ENCODE measurements at regions not wholly inside any gene's neighbourhood (a gene's known extent, or its start where the extent isn't known, plus 50 kb on each side); places are given as distances from the start of the nearest gene placed in this dataset.

DNA sequence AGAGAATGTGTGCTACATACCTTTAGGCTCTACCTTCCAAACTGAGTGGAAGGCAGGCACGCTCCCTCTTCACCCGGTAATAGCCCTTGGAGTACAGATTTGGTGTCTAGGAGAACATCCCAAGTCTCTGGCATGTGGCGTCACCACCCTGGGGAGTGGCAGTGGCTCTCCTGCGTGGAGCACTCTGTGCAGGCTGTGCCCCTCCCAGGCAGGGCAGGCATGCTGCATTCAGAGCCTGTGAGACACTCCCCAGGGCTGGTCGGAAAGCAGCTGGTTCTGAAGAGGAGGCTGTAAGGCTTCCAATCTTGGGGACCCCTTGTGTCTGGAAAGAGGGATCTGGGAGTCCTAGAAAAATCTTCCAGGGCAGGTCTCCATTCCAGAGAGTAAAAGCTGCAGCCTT lies 193.3 kb downstream of the ANKRD30B start:
- TF ChIP-seq POLR2A (IDR thresholded peaks at IDR 0.05; ENCODE audit: low read depth, low read length) (no peak), MAZ (IDR thresholded peaks at IDR 0.05; ENCODE audit: borderline replicate concordance, low read depth, low read length) (no peak), RCOR1 (IDR thresholded peaks at IDR 0.05; ENCODE audit: insufficient replicate concordance, low read length) (no peak), CEBPB (IDR thresholded peaks at IDR 0.05; ENCODE audit: low read depth, low read length) (no peak), ELK1 (IDR thresholded peaks at IDR 0.05; ENCODE audit: borderline replicate concordance, low read depth, low read length) (no peak), NFE2L2 (IDR thresholded peaks at IDR 0.05; ENCODE audit: low read depth, low read length) (no peak), SMC3 (IDR thresholded peaks at IDR 0.05; ENCODE audit: low read depth, low read length) (no peak), RFX5 (IDR thresholded peaks at IDR 0.05; ENCODE audit: low read depth, low read length) (no peak), CHD1 (IDR thresholded peaks at IDR 0.05; ENCODE audit: low read depth, low read length) (no peak), BHLHE40 (IDR thresholded peaks at IDR 0.05; ENCODE audit: low read depth, low read length) (no peak), MAFK (IDR thresholded peaks at IDR 0.05; ENCODE audit: low read depth, low read length) (no peak)
- TF ChIP-seq, protein P1, sequence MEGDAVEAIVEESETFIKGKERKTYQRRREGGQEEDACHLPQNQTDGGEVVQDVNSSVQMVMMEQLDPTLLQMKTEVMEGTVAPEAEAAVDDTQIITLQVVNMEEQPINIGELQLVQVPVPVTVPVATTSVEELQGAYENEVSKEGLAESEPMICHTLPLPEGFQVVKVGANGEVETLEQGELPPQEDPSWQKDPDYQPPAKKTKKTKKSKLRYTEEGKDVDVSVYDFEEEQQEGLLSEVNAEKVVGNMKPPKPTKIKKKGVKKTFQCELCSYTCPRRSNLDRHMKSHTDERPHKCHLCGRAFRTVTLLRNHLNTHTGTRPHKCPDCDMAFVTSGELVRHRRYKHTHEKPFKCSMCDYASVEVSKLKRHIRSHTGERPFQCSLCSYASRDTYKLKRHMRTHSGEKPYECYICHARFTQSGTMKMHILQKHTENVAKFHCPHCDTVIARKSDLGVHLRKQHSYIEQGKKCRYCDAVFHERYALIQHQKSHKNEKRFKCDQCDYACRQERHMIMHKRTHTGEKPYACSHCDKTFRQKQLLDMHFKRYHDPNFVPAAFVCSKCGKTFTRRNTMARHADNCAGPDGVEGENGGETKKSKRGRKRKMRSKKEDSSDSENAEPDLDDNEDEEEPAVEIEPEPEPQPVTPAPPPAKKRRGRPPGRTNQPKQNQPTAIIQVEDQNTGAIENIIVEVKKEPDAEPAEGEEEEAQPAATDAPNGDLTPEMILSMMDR (conservative IDR thresholded peaks at IDR 0.05; ENCODE audit: low read depth, low read length) = no peak
- TF ChIP-seq, protein P2, sequence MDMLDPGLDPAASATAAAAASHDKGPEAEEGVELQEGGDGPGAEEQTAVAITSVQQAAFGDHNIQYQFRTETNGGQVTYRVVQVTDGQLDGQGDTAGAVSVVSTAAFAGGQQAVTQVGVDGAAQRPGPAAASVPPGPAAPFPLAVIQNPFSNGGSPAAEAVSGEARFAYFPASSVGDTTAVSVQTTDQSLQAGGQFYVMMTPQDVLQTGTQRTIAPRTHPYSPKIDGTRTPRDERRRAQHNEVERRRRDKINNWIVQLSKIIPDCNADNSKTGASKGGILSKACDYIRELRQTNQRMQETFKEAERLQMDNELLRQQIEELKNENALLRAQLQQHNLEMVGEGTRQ (IDR thresholded peaks at IDR 0.05; ENCODE audit: low read depth, low read length) = no peak
